Nephron progenitor cell (in vitro differentiated cells): ENCODE measurements at regions not wholly inside any gene's neighbourhood (a gene's known extent, or its start where the extent isn't known, plus 50 kb on each side); places are given as distances from the start of the nearest gene placed in this dataset.
"Not testable (repeated sequence)": the region's sequence is repeated elsewhere in the genome, so short reads cannot be mapped to it uniquely, and the experiment has no call there.

Experiments
- DNase-seq: peaks from one replicate; pipeline ENCODE4 v3.0.0; 2021
- H3K27ac Mint-ChIP-seq: 2 replicates; pipeline ENCODE4 v1.8.0; 2021; ENCODE audit warnings: mild to moderate bottlenecking, moderate library complexity, mixed read lengths
- H3K27me3 Mint-ChIP-seq: 2 replicates; pipeline ENCODE4 v1.8.0; 2021; ENCODE audit warnings: mild to moderate bottlenecking, low read depth, mixed read lengths; ENCODE audit not compliant: poor library complexity
- H3K36me3 Mint-ChIP-seq: 2 replicates; pipeline ENCODE4 v1.8.0; 2021; ENCODE audit warnings: low read depth, mixed read lengths
- H3K4me1 Mint-ChIP-seq: 2 replicates; pipeline ENCODE4 v1.8.0; 2021; ENCODE audit warnings: mixed read lengths
- H3K4me3 Mint-ChIP-seq: 2 replicates; pipeline ENCODE4 v1.8.0; 2021; ENCODE audit warnings: mild to moderate bottlenecking, moderate library complexity, mixed read lengths
- H3K9me3 Mint-ChIP-seq: 2 replicates; pipeline ENCODE4 v1.8.0; 2021; ENCODE audit warnings: mild to moderate bottlenecking, moderate library complexity, mixed read lengths
- CTCF ChIP-seq: fragments of 200-600 bp; sonication (generic); IDR thresholded peaks from 2 replicates; pipeline ENCODE4 v1.5.0; 2021; ENCODE audit warnings: antibody characterized with exemption

DNA sequence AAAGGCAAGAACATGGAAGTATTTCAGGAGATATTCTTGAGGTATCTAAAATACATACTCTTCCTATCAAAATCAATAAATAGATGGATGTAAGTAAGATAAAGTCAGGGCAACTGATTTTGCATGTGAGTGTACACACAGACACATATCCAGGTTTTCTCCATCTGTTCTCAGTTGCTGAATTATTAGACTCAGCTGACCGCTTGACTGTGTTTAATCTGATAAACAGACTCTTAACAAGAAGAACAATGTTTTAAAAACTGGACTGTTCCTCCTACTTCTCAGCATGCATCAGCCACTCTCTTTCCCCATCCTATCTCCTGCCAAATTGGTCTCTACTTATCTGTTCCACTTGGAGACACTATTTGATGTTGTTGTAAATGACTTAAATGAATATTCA is 73.5 kb downstream of the GOLGA8G start:
- Mint-ChIP-seq H3K36me3 (no peaks in the 10 kb centered on the region), H3K4me1 (no peaks in the 10 kb centered on the region), H3K27ac (no peak overlapping the region), H3K27me3 (peaks cover 30% of the 10 kb centered on the region), H3K9me3 (peaks cover 19% of the 10 kb centered on the region), H3K4me3 (no peak overlapping the region)
- no peak for DNase-seq
- no peak for TF ChIP-seq CTCF

DNA sequence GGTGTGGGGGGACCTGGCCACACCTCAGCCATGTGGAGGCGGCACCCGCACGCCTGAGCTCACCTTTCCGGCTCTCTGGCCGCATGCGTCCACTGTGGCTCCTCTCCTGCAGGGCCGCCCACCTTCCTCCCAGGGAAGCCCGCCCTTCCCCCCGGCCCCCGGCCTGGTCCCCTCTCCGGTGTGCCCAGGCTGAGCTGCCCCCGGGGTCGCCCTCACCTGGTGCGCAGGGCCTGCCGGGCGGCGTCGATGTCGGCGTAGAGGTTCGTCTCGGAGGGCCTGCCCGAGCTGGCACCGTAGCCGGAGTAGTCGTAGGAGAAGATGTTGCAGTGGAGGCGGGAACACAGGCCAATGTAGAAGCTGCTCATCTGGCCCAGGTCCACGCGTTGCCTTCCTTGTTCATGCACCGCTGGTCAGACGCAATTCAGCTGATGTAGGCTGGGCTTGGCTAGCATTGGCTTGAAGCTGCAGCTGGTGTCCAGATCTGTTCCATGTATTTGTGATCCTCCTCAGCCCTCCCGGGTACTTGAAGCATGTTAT is 75.3 kb downstream of the GOLGA8G start:
- not testable (repeated sequence) for H3K27ac Mint-ChIP-seq, H3K4me1 Mint-ChIP-seq, H3K4me3 Mint-ChIP-seq, H3K36me3 Mint-ChIP-seq
- Mint-ChIP-seq H3K9me3 (peaks cover 13% of the 10 kb centered on the region), H3K27me3 (peaks cover 30% of the 10 kb centered on the region)
- peak; percentile 35 for DNase-seq

- Mint-ChIP-seq H3K36me3 (no peaks in the 10 kb centered on the region), H3K9me3 (peaks cover 13% of the 10 kb centered on the region), H3K27me3 (peaks cover 30% of the 10 kb centered on the region), H3K4me1 (no peaks in the 10 kb centered on the region), H3K27ac (no peak overlapping the region), H3K4me3 (peak overlapping the region; percentile 65)
- peak; percentile 22 for DNase-seq
- no peak for TF ChIP-seq CTCF
These were observed 76.0 kb downstream of the GOLGA8G start for GRCh38 chr15:28456476-28457395.

DNA sequence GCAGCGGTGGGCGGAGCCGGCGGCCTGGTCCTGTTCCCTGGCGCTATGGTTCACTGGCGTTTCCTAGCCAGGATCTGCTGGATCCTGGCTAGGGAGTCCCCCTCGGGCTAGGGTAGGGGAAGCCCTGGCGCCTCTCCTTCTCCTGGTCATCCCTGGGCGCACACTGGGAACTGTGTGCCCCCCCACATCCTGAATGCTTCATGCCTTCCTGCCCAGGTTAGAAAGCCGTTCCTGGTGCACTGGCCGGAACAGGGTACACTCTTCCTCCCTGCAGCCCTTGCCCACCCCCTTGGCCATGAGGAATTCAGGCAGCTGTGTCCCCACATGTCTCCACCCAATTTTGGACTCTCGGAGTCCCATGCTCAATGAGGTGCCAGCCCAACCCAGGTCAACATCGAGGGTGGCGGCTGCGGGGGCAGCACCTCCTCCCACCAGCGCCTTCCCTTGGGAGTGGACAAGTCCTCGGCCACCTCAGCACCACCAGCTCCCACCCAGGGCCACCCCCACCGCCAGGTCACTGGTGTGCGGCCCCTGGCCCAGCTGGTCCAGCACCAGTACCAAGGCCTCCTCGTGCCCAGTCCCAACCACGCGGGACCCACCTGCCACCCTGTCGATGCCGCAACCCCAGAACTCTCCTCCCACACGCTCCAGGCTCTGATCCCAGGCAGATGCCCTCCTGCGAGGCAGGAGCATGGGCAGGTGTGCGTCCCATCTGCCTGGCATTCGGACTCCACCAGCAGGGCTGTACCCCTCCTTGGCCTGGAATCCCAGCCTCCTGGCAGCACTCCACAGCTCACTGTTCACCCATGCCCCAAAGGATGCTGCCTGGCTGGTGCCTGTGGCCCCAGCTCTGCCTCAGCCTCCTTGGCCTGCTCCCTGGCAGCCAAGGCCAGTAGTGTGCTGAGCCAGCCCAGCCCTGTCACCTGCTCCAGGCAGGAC is 77.0 kb downstream of the GOLGA8G start:
- peak overlapping the region; percentile 70 for H3K4me3 Mint-ChIP-seq
- not testable (repeated sequence) for H3K27ac Mint-ChIP-seq, H3K4me1 Mint-ChIP-seq, H3K36me3 Mint-ChIP-seq
- H3K9me3 Mint-ChIP-seq: peaks cover 13% of the 10 kb centered on the region
- peak; percentile 21 for DNase-seq
- H3K27me3 Mint-ChIP-seq: peaks cover 30% of the 10 kb centered on the region

DNA sequence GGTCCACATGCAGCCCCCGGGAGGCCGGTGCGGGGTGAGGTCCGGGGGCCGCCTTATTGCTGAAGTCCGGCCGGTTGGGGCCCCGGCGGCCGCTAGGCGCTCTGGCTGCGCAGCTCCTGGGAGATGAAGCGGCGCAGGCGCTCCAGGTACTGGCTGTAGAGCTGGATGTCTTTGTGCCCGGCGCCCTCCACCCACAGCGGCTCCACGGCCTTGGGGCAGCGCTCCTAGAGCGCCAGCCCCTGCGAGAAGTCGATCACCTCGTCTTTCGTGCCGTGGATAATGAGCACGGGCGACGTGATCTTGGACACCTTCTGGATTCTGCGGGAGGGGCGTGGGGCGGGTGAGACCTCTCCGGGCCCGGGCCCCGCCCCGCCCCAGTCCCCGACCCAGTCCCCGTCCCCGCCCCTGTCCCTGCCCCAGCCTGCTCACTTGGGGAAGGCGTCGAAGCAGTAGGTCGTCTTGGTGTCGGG is 76.3 kb downstream of the GOLGA8F start:
- peak; percentile 49 for DNase-seq
- H3K9me3 Mint-ChIP-seq: peaks cover 13% of the 10 kb centered on the region
- H3K27me3 Mint-ChIP-seq: peaks cover 28% of the 10 kb centered on the region
- not testable (repeated sequence) for H3K27ac Mint-ChIP-seq, H3K36me3 Mint-ChIP-seq, H3K4me1 Mint-ChIP-seq
- H3K4me3 Mint-ChIP-seq: peak overlapping the region; percentile 67
